ENCODE measurements at regions not wholly inside any gene's neighbourhood (a gene's known extent, or its start where the extent isn't known, plus 50 kb on each side); places are given as distances from the start of the nearest gene placed in this dataset.

GRCh38 chr10:106296750-106297392 is 867.6 kb downstream of the SORCS1 start:
- peaks cover 0 to 5% (median 0%) of the 10 kb centered on the region in 4 experiments; a peak in 1 of 7 replicates for H3K4me1 ChIP-seq (replicated peaks in 1 of 4; ENCODE audit: control insufficient read depth in 3 of 4, insufficient read depth in 4 of 4, low read length in 3 of 4)
- no peak overlapping the region for H4K5ac ChIP-seq (ENCODE audit: insufficient read length, low read depth, low read length)
- H3K56ac ChIP-seq (replicated peaks; ENCODE audit: insufficient read length, low read depth, low read length), result no peak overlapping the region
- H3K27me3 ChIP-seq (replicated peaks in 1 of 4; ENCODE audit: control insufficient read depth in 3 of 4, extremely low read depth in 1 of 4, insufficient read depth in 3 of 4, low read length in 3 of 4), result no peaks in the 10 kb centered on the region
- no peak for DNase-seq (ENCODE audit: low read depth in 1 of 2, low spot score in 2 of 2)
- H3K14ac ChIP-seq (ENCODE audit: insufficient read length), result no peak overlapping the region
- no peak overlapping the region for H2BK12ac ChIP-seq (ENCODE audit: low read depth, low read length)
- H2BK20ac ChIP-seq (ENCODE audit: low read length), result no peak overlapping the region
- no peak overlapping the region for H3K4me3 ChIP-seq (ENCODE audit: extremely low read depth in 1 of 4, insufficient read depth in 2 of 4, low read depth in 3 of 4, low read length in 4 of 4)
- no peak overlapping the region for H4K8ac ChIP-seq (ENCODE audit: extremely low read depth, insufficient read depth, low read length)
- no peak overlapping the region for H2BK15ac ChIP-seq (ENCODE audit: low read length)
- POLR2A ChIA-PET (ENCODE audit: partially characterized antibody), result no interaction called here
- H3K4ac ChIP-seq (replicated peaks; ENCODE audit: insufficient read length, low read depth, low read length), result no peak overlapping the region
- H3K36me3 ChIP-seq (ENCODE audit: control insufficient read depth in 2 of 4, insufficient read depth in 4 of 4, low read length in 3 of 4), result no peaks in the 10 kb centered on the region
- H2BK120ac ChIP-seq (replicated peaks; ENCODE audit: low read depth, low read length), result no peak overlapping the region
- H3K23ac ChIP-seq (ENCODE audit: insufficient read length), result no peak overlapping the region
- H3K18ac ChIP-seq (ENCODE audit: extremely low read depth, low read length), result no peak overlapping the region
- CTCF ChIA-PET (ENCODE audit: partially characterized antibody), result interaction anchor here (1.3 to 1.5 kb wide), 2 partner anchors 9 to 13 kb away, joined by 3 read pairs; no protein-coding TSS in a partner anchor
- H3K23me2 ChIP-seq (ENCODE audit: low read depth, low read length), result no peaks in the 10 kb centered on the region
- H3K4me2 ChIP-seq (ENCODE audit: insufficient read depth in 1 of 2, low read depth in 2 of 2, low read length in 2 of 2), result no peak overlapping the region
- H3K27ac ChIP-seq (ENCODE audit: low read depth, low read length), result no peak overlapping the region
- no peak overlapping the region for H2AK5ac ChIP-seq (ENCODE audit: low read depth, low read length)
- H4K91ac ChIP-seq (replicated peaks; ENCODE audit: insufficient read length, low read length), result no peak overlapping the region
- no peak overlapping the region for H2BK5ac ChIP-seq (ENCODE audit: low read depth, low read length)
- no peaks in the 10 kb centered on the region for H4K20me1 ChIP-seq (replicated peaks in 1 of 2; ENCODE audit: control insufficient read depth in 1 of 2, insufficient read depth in 2 of 2, low read length in 2 of 2)
- WGBS, 2 experiments (ENCODE audit: extremely low coverage in 1 of 2, insufficient coverage in 1 of 2, insufficient read length in 1 of 2, insufficient replicate concordance in 2 of 2, low coverage in 1 of 2, low lambda C conversion rate in 2 of 2, missing lambda C conversion rate in 1 of 2), result 63% methylated on average over 3 of the region's 3 CpGs; no CpG with 5 or more reads in 1 of the 2 experiments
- H3K9ac ChIP-seq (replicated peaks in 1 of 4; ENCODE audit: extremely low read depth in 1 of 4, low read depth in 3 of 4, low read length in 3 of 4), result no peak overlapping the region
- H3K79me2 ChIP-seq (ENCODE audit: control insufficient read depth in 1 of 2, insufficient read depth in 2 of 2, low read length in 2 of 2), result no peaks in the 10 kb centered on the region
- no peaks in the 10 kb centered on the region for H3K9me3 ChIP-seq (ENCODE audit: insufficient read depth in 2 of 2, low read depth in 1 of 2, low read length in 1 of 2)
- no peaks in the 10 kb centered on the region for H3K79me1 ChIP-seq (ENCODE audit: low read depth, low read length)
- no peak overlapping the region for H2AFZ ChIP-seq (ENCODE audit: low read length)
- no peak for FAIRE-seq
- TF ChIP-seq POLR2AphosphoS5 (IDR thresholded peaks at IDR 0.05; ENCODE audit: low read depth, low read length) (no peak), FOSL1 (IDR thresholded peaks at IDR 0.05; ENCODE audit: insufficient read depth, low read depth, low read length) (no peak)
